PC-9 (cell line): ENCODE measurements at regions not wholly inside any gene's neighbourhood (a gene's known extent, or its start where the extent isn't known, plus 50 kb on each side); places are given as distances from the start of the nearest gene placed in this dataset.

ENCODE experiments used
- BruUV-seq: library from RNA; stranded (reverse); fragments of 400-500 nt; replicated peaks from 2 replicates; lab custom pipeline; 2021; lab: Mats Ljungman, UMichigan
- CTCF ChIA-PET: fragments of 300-600 bp; sonication (Branson Sonifier 250); formaldehyde crosslinking; loops from one replicate; lab custom pipeline; 2022; ENCODE audit warnings: antibody characterized with exemption; lab: Charles Lee
- POLR2A ChIA-PET: fragments of 300-600 bp; sonication (Branson Sonifier 250); formaldehyde crosslinking; loops from one replicate; lab custom pipeline; 2022; ENCODE audit warnings: antibody characterized with exemption; ENCODE audit not compliant: unreplicated experiment; lab: Charles Lee
- DNase-seq, 2 experiments: peaks; one replicate each; pipeline versions ENCODE4 v3.0.0 to v3.0.0-alpha.2; 2015 to 2022; ENCODE audit warnings: mixed read lengths in 1 of 2
- H2AFZ ChIP-seq: fragments of 200-600 bp; sonication (generic); 2 replicates; pipeline ENCODE4 v1.8.1; 2017; ENCODE audit warnings: antibody characterized with exemption
- H3F3A ChIP-seq: fragments of 200-600 bp; sonication (generic); 2 replicates; pipeline ENCODE4 v1.8.1; 2017; ENCODE audit warnings: antibody characterized with exemption, mild to moderate bottlenecking, low read depth; ENCODE audit not compliant: insufficient read depth
- H3K27ac ChIP-seq: fragments of 200-600 bp; sonication (generic); 2 replicates; pipeline ENCODE4 v1.6.1; 2016; ENCODE audit warnings: mixed run types
- H3K27me3 ChIP-seq: fragments of 200-600 bp; sonication (generic); 2 replicates; pipeline ENCODE4 v1.6.1; 2016; ENCODE audit warnings: low read depth, mixed run types; ENCODE audit not compliant: insufficient read depth
- H3K36me3 ChIP-seq: fragments of 200-600 bp; sonication (generic); 2 replicates; pipeline ENCODE4 v1.6.1; 2016; ENCODE audit warnings: low read depth, mixed run types
- H3K4me1 ChIP-seq: fragments of 200-600 bp; sonication (generic); replicated peaks from 2 replicates; pipeline ENCODE4 v1.6.1; 2016; ENCODE audit warnings: mixed run types; ENCODE audit not compliant: insufficient read depth
- H3K4me2 ChIP-seq: fragments of 200-600 bp; sonication (generic); 2 replicates; pipeline ENCODE4 v1.6.1; 2017; ENCODE audit warnings: mixed run types
- H3K4me3 ChIP-seq: fragments of 200-600 bp; sonication (generic); 2 replicates; pipeline ENCODE4 v1.6.1; 2016; ENCODE audit warnings: mixed run types
- H3K79me2 ChIP-seq: fragments of 200-600 bp; sonication (generic); 2 replicates; pipeline ENCODE4 v1.6.1; 2017; ENCODE audit warnings: low read depth, mixed run types
- H3K9me2 ChIP-seq: fragments of 200-600 bp; sonication (generic); 2 replicates; pipeline ENCODE4 v1.8.1; 2017; ENCODE audit warnings: mild to moderate bottlenecking; ENCODE audit not compliant: insufficient read depth
- H3K9me3 ChIP-seq: fragments of 200-600 bp; sonication (generic); 2 replicates; pipeline ENCODE4 v1.8.1; 2016; ENCODE audit warnings: low read depth; ENCODE audit not compliant: insufficient read depth
- H4K20me1 ChIP-seq: fragments of 200-600 bp; sonication (generic); 2 replicates; pipeline ENCODE4 v1.8.1; 2017; ENCODE audit not compliant: insufficient read depth
- EZH2 ChIP-seq: fragments of 200-600 bp; sonication (generic); IDR thresholded peaks from 2 replicates; pipeline ENCODE4 v1.8.0; 2017; ENCODE audit warnings: antibody characterized with exemption, low read depth
- intact Hi-C: fragments of 100-400 bp; cut with micrococcal nuclease; formaldehyde crosslinking; loops from one replicate; pipeline ENCODE4 v1.10.0; 2022; ENCODE audit not compliant: unreplicated experiment
- TF ChIP-seq, protein P1 (sequence below): fragments of 200-600 bp; sonication (generic); conservative IDR thresholded peaks from 2 replicates; pipeline ENCODE4 v1.6.1; 2017; ENCODE audit warnings: mixed run types, antibody characterized with exemption, mild to moderate bottlenecking, moderate library complexity

DNA sequence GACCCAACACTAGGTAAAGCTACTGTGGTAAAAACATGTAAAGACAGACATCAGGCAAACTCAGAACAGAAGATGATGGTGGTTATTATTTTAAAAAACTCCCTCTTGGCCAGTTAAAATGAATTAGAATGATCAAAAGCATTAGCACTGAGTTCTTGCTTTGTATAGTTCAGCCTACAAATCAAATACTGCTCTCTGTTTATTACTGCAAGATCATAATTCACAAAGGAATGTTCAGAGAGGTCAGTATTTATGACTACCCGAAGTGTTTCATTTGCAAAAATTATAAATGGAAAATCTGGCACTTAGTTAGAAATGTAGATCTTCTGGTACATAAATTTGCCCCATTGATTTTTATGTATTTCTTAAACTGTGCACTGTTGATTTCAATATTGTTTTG is 140.3 kb upstream of the PPP2R2B start:
- Histone ChIP-seq H2AFZ (no peak overlapping the region), H3K9me3 (no peaks in the 10 kb centered on the region), H4K20me1 (no peaks in the 10 kb centered on the region), H3K4me2 (no peak overlapping the region), H3K36me3 (no peaks in the 10 kb centered on the region), H3K27ac (no peak overlapping the region), H3K27me3 (no peaks in the 10 kb centered on the region), H3K4me1 (no peaks in the 10 kb centered on the region), H3K4me3 (no peak overlapping the region), H3F3A (no peaks in the 10 kb centered on the region), H3K9me2 (no peaks in the 10 kb centered on the region), H3K79me2 (no peaks in the 10 kb centered on the region)
- CTCF ChIA-PET, result no interaction called here
- intact Hi-C loops, result no loop called here
- POLR2A ChIA-PET, result no interaction called here
- TF ChIP-seq EZH2, result no peak
- TF ChIP-seq, protein P1, sequence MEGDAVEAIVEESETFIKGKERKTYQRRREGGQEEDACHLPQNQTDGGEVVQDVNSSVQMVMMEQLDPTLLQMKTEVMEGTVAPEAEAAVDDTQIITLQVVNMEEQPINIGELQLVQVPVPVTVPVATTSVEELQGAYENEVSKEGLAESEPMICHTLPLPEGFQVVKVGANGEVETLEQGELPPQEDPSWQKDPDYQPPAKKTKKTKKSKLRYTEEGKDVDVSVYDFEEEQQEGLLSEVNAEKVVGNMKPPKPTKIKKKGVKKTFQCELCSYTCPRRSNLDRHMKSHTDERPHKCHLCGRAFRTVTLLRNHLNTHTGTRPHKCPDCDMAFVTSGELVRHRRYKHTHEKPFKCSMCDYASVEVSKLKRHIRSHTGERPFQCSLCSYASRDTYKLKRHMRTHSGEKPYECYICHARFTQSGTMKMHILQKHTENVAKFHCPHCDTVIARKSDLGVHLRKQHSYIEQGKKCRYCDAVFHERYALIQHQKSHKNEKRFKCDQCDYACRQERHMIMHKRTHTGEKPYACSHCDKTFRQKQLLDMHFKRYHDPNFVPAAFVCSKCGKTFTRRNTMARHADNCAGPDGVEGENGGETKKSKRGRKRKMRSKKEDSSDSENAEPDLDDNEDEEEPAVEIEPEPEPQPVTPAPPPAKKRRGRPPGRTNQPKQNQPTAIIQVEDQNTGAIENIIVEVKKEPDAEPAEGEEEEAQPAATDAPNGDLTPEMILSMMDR, result no peak
- no TSS peak for BruUV-seq
- DNase-seq, result no peak

DNA sequence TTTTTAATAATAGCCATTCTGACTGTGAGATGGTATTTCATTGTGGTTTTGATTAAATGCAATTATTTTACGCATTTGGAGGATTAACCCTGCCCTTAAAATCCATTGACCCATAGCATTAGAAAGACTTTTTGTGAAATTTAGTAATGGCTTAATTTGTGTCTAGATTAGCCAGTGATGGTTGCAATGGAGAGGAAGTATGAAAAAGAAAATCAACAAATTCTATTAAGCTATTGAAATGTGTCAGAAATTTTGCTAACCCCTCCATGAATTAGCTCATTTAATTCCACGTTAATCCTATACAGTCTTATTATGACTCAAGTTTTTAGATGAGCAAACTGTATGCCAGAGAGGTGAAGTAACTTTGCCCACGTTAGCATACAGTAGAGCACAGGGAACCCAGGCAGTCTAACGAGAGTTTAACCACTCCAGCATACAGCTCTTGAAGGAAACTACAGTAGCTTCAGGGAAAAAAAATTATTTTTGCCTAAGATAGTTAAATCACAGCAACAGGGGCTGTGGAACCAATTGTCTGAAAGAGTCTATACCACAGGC is 158.2 kb upstream of the PPP2R2B start:
- no TSS peak for BruUV-seq
- POLR2A ChIA-PET, result no interaction called here

DNA sequence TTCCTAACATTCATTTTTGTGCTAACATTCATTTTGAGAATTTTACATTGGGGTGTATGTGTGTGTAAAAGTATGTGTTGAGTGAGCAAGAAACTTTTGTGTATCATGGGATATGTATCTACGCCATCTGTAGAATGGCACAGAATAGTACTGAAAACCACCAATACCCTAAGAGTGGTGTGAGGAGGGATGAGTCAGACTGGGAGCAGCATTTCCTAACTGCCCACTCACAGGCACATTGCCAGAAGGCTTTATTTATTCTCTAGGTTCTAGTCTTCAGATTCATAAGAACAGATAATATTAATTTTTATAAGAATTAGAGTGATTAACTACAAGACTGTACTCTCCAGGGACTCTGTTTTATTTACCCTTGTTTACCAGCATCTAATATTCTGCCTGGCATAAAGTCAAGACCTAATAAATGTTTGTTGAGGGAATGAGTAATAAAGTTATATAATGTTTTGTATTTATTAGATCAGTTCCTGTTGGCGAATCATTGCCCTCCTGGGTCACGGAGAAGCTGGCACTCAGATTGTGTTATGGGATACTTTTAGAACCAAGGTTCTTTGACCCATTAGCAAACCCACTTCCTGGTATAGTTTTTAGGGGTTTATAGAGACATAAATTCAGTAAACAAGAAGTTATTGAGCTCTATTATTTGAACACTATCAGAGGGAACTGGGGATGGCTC is 159.1 kb upstream of the PPP2R2B start:
- no peaks in the 10 kb centered on the region for H3K4me1 ChIP-seq
- DNase-seq, result no peak
- H3K4me2 ChIP-seq, result no peak overlapping the region
- H3K4me3 ChIP-seq, result no peak overlapping the region
- no peaks in the 10 kb centered on the region; the same call in 1 of the 2 replicates for H3K9me2 ChIP-seq
- H4K20me1 ChIP-seq, result no peaks in the 10 kb centered on the region
- ChIA-PET CTCF (no interaction called here), POLR2A (no interaction called here)
- H3K36me3 ChIP-seq, result no peaks in the 10 kb centered on the region
- intact Hi-C loops, result no loop called here
- H3K27me3 ChIP-seq, result peaks cover 3% of the 10 kb centered on the region; the same call in 1 of the 2 replicates
- H3K9me3 ChIP-seq, result no peaks in the 10 kb centered on the region
- H3K79me2 ChIP-seq, result no peaks in the 10 kb centered on the region
- H2AFZ ChIP-seq, result no peak overlapping the region
- H3F3A ChIP-seq, result no peaks in the 10 kb centered on the region
- BruUV-seq, result no TSS peak
- H3K27ac ChIP-seq, result no peak overlapping the region
- TF ChIP-seq EZH2, result no peak
- TF ChIP-seq, protein P1, result no peak

More for the DNA sequence above, 158.2 kb upstream of the PPP2R2B start:
- Histone ChIP-seq H3K27me3 (peaks cover 3% of the 10 kb centered on the region; the same call in 1 of the 2 replicates), H3K4me3 (no peak overlapping the region), H3K9me3 (no peaks in the 10 kb centered on the region), H3K79me2 (no peaks in the 10 kb centered on the region), H3K4me2 (no peak overlapping the region), H3K4me1 (no peaks in the 10 kb centered on the region), H4K20me1 (no peaks in the 10 kb centered on the region), H3K9me2 (no peaks in the 10 kb centered on the region; the same call in 1 of the 2 replicates), H3K36me3 (no peaks in the 10 kb centered on the region), H2AFZ (no peak overlapping the region), H3F3A (no peaks in the 10 kb centered on the region), H3K27ac (no peak overlapping the region)
- intact Hi-C loops, result no loop called here
- DNase-seq, result no peak
- TF ChIP-seq EZH2, result no peak
- TF ChIP-seq, protein P1, result no peak
- CTCF ChIA-PET, result no interaction called here
